Vagina (tissue), 2 donors: ENCODE measurements at regions not wholly inside any gene's neighbourhood (a gene's known extent, or its start where the extent isn't known, plus 50 kb on each side); places are given as distances from the start of the nearest gene placed in this dataset.

Experiments used
- POLR2A ChIP-seq, 2 donors: fragments of 450-650 bp; IDR thresholded peaks; one replicate each; pipeline ENCODE4 v1.6.1; 2017; ENCODE audit warnings: antibody characterized with exemption in 2 of 2, mild to moderate bottlenecking in 2 of 2, moderate library complexity in 2 of 2
- POLR2AphosphoS5 ChIP-seq, 2 donors: sonication (generic); formaldehyde crosslinking; IDR thresholded peaks; one replicate each; pipeline ENCODE4 v1.9.0; 2017; ENCODE audit warnings: antibody characterized with exemption in 2 of 2, mild to moderate bottlenecking in 2 of 2, low read depth in 1 of 2; ENCODE audit not compliant: insufficient read depth in 1 of 2
- TF ChIP-seq, protein P1 (sequence below), 3 experiments: fragments of 450-650 bp in 2 of 3; fragments of 200-600 bp in 1 of 3; sonication (generic) in 1 of 3; IDR thresholded peaks; one replicate each; pipeline ENCODE4 v1.5.1; 2017 to 2019; ENCODE audit warnings: antibody characterized with exemption in 3 of 3, mild to moderate bottlenecking in 2 of 3, moderate library complexity in 2 of 3

DNA sequence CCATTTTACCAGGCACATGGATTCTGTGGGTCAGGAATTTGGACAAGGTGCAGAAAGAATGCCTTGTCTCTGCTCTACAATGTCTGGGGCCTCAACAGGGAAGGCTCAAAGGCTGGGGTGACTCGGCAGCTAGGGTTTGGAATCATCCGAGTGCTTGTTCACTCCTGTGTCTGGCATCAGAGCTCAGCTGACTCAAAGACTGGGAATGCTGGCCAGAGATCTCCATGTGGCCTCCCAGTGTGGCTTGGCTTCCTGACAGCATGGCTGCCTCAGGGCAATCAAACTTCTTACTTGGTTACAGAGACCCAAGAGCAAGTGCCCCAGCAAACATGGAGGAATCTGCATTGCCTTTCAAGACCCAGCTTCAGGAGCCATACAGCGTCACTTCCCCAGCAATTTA, 110.5 kb downstream of the TOMM20 start:
- TF ChIP-seq, protein P1, sequence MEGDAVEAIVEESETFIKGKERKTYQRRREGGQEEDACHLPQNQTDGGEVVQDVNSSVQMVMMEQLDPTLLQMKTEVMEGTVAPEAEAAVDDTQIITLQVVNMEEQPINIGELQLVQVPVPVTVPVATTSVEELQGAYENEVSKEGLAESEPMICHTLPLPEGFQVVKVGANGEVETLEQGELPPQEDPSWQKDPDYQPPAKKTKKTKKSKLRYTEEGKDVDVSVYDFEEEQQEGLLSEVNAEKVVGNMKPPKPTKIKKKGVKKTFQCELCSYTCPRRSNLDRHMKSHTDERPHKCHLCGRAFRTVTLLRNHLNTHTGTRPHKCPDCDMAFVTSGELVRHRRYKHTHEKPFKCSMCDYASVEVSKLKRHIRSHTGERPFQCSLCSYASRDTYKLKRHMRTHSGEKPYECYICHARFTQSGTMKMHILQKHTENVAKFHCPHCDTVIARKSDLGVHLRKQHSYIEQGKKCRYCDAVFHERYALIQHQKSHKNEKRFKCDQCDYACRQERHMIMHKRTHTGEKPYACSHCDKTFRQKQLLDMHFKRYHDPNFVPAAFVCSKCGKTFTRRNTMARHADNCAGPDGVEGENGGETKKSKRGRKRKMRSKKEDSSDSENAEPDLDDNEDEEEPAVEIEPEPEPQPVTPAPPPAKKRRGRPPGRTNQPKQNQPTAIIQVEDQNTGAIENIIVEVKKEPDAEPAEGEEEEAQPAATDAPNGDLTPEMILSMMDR (IDR thresholded peaks at IDR 0.05): no peak
- TF ChIP-seq POLR2AphosphoS5 (IDR thresholded peaks at IDR 0.05; ENCODE audit: insufficient read depth in 1 of 2, low read depth in 1 of 2) (no peak), POLR2A (IDR thresholded peaks at IDR 0.05) (no peak)
